ENCODE measurements at regions not wholly inside any gene's neighbourhood (a gene's known extent, or its start where the extent isn't known, plus 50 kb on each side); places are given as distances from the start of the nearest gene placed in this dataset.
A peak's percentile ranks its signal among the peaks of the same experiment; 100 is the strongest.
"Not testable (repeated sequence)": the region's sequence is repeated elsewhere in the genome, so short reads cannot be mapped to it uniquely, and the experiment has no call there.

DNA sequence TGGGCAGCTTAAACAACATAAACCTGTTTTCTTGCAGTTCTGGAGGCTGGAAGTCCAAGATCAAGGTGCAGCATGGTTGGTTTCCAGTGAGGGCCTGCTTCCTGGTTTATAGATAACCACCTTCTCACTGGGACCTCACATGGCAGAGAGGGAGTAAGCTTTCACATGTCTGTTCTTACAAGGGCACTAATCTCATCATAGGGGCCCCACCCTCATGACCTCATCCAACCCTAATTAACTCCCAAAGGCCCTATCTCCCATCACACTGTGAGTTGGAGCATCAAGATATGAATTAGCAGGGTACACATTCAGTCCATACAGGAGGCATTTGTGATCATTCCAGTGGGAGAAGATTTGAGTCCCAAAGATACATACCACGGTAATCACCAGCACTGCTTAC, 50.5 kb upstream of the GRIN2A start:
- ATAC-seq (no peak), DNase-seq (no peak)

DNA sequence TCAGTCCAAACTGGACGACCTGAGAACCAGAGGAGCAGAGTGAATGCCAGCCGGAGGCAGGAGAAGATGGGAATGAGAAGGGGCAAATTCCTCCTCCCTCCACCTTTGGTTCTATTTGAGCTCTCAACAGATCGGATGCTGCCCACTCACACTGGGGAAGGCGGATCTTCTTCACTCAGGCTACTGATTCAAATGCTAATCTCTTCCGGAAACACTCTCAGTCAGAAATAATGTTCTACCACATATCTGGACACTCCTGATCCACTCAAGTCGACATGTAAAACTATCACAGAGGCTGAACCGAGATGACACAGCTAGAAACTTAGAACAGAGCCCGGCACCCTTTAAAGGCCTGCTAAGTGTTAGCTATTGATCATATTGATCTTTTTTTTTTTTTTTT, 57.4 kb upstream of the GRIN2A start:
- ATAC-seq (no peak), DNase-seq (no peak)

DNA sequence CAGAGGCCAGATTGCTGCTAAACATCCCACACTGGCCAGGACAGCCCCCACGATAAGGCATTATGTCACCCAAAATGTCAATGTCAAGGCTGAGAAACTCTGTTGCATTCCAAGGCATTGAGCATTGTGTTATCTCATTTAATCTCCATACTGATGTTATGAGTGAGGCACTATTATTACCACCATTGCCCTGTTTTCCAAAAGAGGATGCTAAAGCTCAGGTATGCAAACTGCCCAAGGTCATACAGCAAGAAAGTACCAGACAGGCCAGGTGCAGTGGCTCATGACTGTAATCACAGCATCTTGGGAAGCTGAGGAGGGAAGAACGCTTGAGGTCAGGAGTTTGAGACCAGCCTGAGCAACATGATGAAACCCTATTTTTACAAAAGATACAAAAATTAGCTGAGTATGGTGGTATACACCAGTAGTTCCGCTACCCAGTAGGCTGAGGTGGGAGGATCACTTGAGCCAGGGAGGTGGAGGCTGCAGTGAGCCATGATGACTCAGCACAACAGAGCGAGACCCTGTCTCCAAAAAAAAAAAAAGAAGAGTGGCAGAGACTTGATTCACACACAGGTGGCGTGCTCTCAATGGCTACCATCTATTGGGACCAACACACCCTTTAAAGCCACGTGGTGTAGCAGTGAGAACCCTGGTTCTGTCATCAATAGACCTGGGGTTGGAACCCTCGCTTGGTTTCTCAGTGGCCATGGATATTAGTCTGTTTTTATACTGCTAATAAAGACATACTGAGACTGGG, 58.8 kb upstream of the GRIN2A start:
- ATAC-seq: no peak

DNA sequence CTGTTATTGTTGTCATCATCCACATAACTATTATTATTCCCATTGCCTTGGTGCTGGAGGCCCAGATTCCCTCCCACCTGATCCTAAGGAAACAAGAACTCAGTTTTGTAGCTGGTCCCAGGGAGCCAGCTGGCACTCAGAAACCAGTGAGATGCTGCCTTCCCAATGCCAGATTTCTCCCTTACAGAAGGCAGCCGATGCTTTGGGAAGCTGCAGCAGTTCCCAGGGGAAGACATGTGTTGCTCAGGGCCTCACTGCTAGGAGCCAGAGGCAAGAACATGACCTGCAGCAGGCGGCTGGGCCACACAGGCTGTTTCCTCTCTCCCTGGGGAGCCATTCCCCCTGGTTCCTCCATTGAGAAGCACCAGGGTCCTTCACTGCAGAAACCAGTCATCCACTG, 59.9 kb upstream of the GRIN2A start:
- ATAC-seq: no peak
- DNase-seq: no peak

More for the DNA sequence above, 58.8 kb upstream of the GRIN2A start:
- DNase-seq: no peak

DNA sequence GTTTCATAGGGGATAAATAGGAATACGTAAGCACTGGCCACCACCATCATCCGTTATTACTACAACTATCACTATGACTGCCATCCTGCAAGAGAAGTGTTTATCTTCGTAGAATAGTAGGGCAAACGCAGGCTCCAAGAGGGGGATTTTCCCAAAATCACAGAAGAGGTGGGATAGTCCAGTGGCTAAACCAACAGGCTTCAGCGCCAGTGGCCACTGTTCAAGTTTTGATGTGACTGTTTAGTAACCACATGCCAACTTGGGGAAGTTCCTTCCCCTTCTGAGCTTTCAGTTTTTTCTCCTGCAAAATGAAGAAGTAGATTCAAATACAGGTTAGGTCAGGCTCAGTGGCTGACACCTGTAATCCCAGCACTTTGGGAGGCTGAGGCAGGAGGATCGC, 60.7 kb upstream of the GRIN2A start:
- ATAC-seq (no peak), DNase-seq (no peak)

DNA sequence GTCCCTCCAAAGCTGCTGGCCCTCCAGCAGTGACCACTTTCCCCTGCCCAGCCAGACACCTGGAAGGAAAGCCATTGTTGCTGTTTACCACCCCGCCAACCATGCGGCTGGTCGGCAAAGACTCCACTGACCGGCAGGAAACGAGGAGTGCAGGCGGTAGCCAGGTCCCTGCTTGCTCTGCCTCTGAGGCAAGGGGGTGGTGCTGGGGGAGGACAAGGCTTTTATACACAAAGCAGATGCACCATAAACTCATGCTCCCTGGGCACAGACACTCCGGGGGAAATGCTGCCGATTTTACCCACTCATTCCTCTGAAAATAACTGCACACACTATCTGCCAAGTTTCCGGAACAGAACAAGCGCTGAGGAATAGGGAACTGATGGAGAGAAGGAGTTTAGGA, 62.8 kb upstream of the GRIN2A start:
- DNase-seq (no peak), ATAC-seq (no peak)

DNA sequence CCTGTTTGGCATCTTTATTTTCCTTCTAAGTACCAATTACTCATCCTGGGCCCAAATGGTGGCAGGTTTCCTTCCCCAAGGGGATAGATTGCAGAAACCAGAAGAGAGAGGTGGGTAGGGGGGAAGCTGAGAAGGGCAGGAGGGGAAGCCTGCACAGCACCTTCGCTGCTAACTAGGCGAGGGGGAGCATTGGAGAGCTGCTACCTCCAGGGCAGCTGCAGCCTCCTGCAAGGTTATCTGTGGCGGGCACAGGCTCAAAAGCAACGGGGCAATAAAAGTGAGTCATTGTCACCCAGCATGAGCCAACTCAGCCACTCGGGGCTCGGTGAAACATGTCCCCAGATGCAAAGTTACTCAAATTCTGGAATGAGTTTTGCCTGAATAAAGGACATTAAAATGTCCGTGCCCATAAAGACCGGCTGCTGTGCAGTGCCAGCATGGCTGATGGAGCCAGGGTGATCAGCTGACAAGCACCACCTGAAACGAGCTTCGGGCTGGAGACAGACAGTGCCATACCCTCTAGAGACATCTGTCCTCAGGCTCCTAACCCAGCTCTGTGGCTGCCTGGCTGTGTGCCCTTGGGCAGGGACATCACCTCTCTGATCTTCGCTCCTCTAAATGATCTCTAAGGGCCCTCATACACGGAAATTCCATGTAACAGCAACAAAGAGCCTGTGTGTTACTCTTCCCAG, 68.1 kb upstream of the GRIN2A start:
- ATAC-seq (no peak), DNase-seq (no peak)

DNA sequence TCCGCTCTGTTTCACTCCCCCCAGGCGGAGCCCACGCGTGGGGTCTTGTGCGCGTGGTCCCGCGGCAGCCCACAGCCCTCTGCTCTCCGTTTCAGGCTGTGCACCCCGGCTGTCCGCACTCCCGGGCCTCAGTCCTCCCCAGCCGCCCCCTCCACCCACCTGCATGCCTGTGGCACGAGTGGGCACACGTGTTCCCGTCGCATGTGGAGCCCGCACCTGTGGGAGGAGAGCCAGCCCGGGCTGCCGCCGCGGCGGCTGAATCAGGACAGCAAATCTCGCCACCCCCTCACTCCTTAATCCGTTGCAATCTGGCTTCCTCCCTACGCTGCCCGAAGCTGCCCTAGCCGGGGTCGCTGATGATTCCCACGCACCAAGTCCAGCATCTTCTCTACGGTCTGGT, 69.9 kb upstream of the GRIN2A start:
- ATAC-seq: no peak
- no peak for DNase-seq

DNA sequence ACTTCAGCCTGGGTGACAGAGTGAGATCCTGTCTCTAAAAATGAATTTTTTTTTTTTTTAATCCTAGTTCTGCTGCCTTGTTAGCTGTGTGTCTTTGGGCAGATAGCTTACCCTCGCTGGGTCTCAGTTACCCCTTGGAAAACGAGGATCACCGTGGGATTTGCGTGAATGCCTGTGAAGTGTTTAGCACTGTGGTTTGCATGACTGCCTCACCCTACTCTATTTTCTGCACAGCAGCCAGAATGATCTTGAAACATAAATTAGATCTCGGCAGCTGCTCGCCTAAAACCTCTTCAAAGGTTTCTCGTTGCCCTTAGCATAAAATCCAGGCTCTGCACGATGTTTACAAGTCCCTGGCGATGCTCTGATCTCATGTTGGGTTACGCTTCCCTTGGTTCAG, 71.2 kb upstream of the GRIN2A start:
- ATAC-seq: no peak
- DNase-seq: no peak

DNA sequence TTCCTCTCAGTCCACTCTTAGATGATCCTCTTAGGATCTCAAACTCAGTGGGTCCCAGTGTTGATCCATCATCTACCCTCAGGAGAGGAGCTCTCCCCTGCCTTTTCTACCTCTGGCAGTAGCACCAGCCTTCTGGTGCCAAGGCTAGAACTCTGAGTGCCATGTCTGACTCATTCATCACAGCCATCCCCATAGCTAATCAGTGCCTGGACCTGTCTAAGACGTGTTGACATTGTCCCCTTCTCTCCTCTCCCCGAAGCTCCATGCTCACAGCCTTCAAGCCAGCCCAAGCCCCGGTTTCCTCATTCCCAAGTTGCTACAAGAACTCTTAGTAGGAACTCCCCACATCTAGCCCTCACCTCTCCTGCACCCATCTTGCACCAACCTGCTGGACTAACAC, 73.5 kb upstream of the GRIN2A start:
- DNase-seq (no peak), ATAC-seq (no peak)

DNA sequence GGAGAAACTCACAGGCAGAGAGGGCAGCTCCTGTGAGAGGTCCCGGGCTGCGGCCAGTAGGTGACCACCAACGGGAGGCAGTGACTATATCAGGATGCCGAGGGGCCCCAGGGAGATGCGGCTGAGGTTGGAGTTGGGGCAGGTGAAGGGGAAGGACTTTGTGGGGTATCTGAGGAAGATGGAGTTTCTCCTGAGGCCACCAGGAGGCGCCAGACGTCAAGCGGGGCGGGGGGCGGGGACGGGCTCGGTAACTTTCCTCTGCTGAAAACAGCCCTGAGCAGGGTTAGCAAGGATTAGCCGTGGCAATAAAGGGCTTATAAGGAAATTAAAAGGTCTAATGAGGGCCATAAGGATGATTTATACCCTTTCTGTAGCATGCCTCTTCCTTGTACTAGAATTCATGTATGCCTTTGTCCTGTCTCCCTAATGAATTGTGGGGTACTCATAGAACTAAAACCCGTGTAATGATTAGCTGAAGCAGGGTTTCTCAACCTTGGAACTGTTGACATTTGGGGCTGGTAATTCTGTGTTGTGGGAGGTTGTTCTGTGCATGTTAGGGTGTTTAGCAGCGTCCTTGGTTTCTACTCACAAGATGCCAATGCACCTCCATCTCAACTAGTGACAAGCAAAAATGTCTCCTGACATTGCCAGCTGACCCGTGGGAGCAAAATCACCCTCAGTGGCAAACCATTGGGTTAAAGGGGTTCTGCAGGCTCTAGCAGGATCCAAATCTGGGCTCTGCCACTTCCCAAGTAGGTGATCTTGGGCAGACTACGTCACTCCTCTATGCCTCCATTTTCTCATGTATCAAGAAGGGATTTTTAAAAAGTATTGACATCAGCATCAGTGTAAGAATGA, 74.8 kb upstream of the GRIN2A start:
- ATAC-seq (peak; percentile 69), DNase-seq (peak; percentile 56)

DNA sequence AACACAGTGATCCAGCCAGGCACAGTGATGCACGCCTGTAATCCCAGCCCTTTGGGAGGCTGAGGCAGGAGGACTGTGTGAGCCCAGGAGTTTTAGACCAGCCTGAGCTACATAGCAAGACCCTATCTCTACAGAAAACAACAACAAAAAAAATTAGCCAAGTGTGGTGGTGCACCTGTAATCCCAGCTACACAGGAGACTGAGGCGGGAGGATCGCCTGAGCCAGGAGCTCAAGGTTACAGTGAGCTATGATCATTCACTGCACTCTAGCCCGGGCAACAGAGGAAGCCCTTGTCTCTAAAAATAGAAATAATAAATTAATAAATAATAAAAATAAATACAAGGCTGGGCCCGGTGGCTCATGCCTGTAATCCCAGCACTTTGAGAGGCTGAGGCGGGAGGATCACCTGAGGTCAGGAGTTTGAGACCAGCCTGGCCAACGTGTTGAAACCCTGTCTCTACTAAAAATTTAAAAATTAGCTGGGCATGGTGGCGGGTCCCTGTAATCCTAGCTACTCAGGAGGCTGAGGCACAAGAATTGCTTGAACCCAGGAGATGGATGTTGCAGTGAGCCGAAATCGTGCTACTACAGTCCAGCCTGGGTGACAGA, 75.5 kb upstream of the GRIN2A start:
- DNase-seq: not testable (repeated sequence)

DNA sequence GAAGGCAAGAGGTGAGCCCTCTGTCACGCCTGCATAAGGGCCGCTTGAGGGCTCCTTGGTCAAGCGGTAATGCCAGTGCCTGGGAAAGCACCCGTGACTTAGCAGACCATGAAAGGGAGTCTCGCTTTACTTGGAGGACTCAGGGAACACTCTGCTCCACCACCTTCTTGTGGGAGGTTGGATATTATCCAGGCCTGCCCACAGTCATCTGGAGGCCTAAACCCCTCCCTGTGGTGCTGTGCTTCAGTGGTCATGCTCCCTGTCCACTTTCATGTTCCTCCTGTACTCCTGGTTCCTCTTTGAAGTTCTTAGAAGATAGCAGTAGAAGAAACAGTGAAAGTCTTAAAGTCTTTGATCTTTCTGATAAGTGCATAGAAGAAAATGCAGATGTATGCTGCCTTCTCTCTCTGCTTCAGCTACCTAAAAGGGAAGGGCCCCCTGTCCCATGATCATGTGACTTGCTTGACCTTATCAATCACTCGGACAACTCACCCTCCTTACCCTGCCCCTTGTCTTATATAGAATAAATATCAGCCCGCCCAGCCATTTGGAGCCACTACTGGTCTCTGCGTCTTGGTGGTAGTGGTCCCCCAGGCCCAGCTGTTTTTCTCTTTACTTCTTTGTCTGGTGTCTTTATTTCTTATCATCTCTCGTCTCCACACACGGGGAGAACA, 76.8 kb upstream of the GRIN2A start:
- not testable (repeated sequence) for ATAC-seq, DNase-seq

More for the DNA sequence above, 75.5 kb upstream of the GRIN2A start:
- ATAC-seq: not testable (repeated sequence)

DNA sequence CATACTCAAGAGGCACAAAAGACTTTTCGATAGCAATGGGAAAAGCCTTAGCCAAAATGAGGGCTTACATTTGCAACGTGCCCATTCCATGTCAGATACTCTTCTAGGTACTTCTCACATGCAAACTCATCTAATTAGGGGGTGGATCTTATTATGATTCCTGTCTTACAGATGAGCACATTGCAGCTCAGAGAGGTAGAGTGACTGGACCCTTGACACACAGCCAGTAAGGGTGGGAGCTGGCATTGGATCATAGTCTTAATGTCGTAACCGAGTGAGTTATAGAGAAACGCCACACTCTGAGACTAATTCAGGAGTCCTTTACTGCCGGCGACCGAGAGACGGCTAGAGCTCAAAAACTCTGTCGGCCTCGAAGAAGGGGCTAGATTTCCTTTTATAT, 78.8 kb upstream of the GRIN2A start:
- DNase-seq: no peak
- no peak for ATAC-seq

DNA sequence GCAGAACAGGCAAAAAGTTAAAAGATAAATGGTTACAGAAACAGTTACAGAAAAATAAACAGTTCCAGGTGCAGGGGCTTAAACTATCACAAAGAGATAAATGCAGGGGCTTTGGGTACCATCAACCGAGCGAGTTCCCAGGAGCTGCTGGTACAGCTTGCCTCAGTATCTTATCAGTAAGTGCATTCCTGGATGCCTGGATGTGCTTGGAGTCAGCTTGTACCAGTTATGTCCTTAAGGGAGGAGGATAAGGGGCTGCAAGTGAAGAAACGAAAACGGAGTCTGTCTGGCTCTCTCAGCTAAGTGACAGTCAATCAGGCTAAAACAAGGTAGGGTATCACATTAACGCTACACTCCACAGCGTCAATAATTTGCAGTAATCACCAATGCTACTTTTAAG, 79.3 kb upstream of the GRIN2A start:
- not testable (repeated sequence) for DNase-seq, ATAC-seq

DNA sequence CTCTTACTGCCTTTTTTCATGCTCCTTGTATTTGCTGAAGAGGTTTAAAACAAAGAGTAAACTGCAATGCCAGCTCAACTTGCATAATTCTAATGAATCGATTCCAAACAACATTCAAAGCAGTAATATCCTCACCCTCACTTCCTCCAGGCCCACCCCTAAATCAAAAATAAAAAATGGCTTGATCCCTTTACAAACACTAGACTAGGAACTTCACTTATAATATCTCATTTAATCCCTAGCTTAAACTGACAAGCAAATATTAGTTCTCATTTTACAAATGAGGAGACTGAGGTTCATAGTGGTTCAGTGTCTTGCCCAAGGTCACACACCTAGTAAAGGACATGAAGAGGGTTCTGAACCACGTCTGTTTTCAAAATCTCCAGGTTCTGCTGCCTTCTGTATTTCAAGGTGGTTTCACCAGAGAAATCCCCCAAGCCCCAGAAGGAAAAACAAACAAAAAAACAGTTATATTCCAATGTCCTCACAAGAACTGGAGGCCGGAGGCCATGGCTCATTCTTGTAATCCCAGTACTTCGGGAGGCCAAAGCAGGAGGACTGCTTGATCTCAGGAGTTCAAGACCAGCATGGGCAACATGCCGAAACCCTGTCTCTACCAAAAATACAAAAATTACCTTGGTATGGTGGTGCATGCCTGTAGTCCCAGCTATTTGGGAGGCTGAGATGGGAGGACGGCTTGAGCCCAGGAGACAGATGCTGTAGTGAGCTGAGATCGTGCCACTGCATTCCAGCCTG, 80.3 kb upstream of the GRIN2A start:
- no peak for DNase-seq
- no peak for ATAC-seq

DNA sequence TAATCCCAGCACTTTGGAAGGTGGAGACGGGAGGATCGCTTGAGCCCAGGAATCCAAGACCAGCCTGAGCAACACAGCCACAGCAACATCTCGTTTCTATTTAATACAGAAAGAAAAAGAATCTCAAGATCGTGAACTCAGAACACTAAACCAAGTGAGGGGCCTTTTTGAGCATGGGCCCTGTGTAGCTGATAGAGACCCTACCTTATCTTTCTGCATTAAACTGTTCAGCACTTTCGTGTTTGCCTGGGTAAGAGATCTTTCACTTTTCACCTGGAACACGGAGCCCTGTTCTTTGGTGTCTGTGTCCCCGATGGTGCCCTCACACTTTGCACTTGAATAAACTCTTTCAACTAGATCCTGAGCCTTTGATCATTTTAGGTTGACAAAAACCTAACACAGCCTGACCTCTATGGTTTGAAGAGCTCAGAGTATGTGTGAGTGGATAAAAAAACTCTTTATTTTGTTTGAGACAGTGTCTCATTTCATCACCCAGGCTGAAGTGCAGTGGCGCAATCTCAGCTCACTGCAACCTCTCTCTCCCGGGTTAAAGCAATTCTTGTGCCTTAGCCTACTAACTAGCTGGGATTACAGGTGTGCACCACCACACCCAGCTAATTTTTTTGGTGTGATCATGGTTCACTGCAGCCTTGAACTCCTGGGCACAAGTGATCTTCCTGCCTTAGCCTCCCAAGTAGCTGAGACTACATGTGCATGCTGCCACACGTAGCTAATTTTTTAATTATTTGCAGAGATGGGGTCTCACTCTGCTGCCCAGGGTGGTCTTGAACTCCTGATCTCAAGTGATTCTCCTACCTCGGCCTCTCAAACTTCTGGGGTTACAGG, 83.8 kb upstream of the GRIN2A start:
- ATAC-seq: no peak
- DNase-seq: no peak

DNA sequence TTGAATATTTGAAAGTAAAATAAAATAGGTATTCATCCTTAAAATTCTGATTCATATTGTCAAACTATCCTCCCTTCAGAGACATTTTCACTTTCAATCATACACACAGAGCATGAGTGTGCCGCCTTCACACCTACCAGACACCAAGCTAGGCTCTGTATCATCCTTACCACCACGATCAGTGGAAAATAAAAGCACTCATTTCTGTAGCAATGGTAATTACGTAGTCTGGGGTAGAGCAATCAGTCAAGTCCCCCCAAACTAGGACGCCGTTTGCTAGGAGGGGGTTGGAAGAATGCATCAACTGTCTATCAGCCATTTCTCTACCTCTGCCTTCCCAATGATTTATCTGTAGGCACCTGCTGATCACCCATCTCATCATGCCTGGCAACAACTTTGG, 84.6 kb upstream of the GRIN2A start:
- peak; percentile 28 for DNase-seq

DNA sequence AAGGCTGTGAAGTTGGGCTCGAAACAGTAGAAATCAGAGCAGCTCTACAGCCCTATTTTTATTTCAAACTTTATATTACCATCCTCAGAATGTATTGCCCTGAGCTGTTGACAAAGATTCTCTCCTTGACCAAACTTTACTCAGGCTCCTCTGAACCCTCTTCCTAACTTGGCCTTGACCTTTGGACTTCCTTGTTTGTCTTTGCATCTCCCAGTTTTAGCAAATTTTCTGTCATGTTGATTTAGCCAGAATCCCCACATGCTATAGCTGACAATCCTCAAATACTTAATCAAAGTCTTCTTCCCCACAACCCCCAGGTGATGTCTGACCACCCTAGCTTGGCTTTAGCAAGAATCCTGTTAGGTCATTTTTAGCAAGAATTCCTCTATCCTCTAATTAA, 87.4 kb upstream of the GRIN2A start:
- no peak for DNase-seq
- ATAC-seq: no peak

More for the DNA sequence above, 84.6 kb upstream of the GRIN2A start:
- peak; percentile 99 for ATAC-seq

DNA sequence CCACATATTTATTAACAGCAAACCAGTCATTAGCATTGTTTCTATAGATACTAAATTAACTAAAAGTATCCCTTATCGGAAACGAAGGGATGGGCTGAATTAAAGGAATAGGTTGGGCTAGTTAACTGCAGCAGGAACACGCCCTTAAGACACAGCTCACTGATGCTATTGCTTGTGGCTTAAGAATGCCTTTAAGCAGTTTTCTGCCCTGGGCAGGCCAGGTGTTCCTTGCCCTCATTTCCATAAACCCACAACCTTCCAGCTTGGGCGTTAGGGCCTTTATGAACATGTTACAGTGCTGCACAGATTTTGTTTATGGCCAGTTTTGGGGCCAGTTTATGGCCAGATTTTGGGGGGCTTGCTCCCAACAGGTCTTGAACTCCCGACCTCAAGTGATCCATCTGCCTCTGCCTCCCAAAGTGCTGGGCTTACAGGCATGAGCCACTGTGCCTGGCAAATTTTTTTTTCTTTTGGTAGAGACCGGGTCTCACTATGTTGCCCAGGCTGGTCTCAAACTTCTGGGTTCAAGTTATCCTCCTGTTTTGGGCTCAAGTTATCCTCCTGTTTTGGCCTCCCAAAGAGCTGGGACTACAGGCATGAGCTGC, 90.1 kb upstream of the GRIN2A start:
- not testable (repeated sequence) for ATAC-seq, DNase-seq

Data from stimulated activated naive CD8-positive, alpha-beta T cell treated with anti-CD3 and anti-CD28 coated beads, Interleukin-15, Interleukin-2, amounts not matched to agents 100 U/mL and 50 U/mL, for 24 hours (primary cell).